ENCODE measurements at regions not wholly inside any gene's neighbourhood (a gene's known extent, or its start where the extent isn't known, plus 50 kb on each side); places are given as distances from the start of the nearest gene placed in this dataset.

DNA sequence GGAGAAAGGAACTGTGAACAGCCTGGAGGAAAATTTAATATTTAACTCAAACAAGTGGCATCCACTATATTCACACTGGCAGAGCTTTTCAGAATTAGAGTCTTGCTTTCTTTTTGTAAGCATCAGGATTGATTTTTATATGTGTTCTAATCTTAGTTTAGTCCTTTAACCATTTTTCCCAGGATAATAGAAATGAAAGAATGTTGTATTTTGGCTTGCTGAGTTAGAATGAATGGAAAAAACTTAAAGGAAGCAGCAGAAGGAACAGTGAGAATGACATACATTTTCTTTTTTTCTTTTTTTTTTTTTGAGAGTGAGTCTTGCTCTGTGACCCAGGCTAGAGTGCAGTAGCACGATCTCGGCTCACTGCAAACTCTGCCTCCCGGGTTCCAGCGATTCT is 53.0 kb downstream of the ZC3H11B start:
- TF ChIP-seq, protein P1, sequence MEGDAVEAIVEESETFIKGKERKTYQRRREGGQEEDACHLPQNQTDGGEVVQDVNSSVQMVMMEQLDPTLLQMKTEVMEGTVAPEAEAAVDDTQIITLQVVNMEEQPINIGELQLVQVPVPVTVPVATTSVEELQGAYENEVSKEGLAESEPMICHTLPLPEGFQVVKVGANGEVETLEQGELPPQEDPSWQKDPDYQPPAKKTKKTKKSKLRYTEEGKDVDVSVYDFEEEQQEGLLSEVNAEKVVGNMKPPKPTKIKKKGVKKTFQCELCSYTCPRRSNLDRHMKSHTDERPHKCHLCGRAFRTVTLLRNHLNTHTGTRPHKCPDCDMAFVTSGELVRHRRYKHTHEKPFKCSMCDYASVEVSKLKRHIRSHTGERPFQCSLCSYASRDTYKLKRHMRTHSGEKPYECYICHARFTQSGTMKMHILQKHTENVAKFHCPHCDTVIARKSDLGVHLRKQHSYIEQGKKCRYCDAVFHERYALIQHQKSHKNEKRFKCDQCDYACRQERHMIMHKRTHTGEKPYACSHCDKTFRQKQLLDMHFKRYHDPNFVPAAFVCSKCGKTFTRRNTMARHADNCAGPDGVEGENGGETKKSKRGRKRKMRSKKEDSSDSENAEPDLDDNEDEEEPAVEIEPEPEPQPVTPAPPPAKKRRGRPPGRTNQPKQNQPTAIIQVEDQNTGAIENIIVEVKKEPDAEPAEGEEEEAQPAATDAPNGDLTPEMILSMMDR (IDR thresholded peaks at IDR 0.05), result no peak
- TF ChIP-seq EHMT2 (IDR thresholded peaks at IDR 0.05; ENCODE audit: low read depth), result no peak
- TF ChIP-seq, protein P2, sequence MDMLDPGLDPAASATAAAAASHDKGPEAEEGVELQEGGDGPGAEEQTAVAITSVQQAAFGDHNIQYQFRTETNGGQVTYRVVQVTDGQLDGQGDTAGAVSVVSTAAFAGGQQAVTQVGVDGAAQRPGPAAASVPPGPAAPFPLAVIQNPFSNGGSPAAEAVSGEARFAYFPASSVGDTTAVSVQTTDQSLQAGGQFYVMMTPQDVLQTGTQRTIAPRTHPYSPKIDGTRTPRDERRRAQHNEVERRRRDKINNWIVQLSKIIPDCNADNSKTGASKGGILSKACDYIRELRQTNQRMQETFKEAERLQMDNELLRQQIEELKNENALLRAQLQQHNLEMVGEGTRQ (IDR thresholded peaks at IDR 0.05), result no peak
- TF ChIP-seq, protein P3, sequence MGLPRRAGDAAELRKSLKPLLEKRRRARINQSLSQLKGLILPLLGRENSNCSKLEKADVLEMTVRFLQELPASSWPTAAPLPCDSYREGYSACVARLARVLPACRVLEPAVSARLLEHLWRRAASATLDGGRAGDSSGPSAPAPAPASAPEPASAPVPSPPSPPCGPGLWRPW (IDR thresholded peaks at IDR 0.05), result no peak
- TF ChIP-seq HDAC2 (IDR thresholded peaks at IDR 0.05), result no peak
- no peak for TF ChIP-seq EP300 (IDR thresholded peaks at IDR 0.05)
- TF ChIP-seq FOSL2 (IDR thresholded peaks at IDR 0.05), result no peak
- no peak for TF ChIP-seq FOSL2 (CRISPR knock-in tag; IDR thresholded peaks at IDR 0.05)
- no peak for TF ChIP-seq MAFK (IDR thresholded peaks at IDR 0.05; ENCODE audit: partially characterized antibody)
- TF ChIP-seq POLR2A (IDR thresholded peaks at IDR 0.05; ENCODE audit: low read length), result no peak

Measured in A549 (cell line).